ENCODE measurements at regions not wholly inside any gene's neighbourhood (a gene's known extent, or its start where the extent isn't known, plus 50 kb on each side); places are given as distances from the start of the nearest gene placed in this dataset.

- no peak for DNase-seq
Observed at GRCh38 chr1:226798427-226799411, 59.6 kb upstream of the ITPKB start.

GRCh38 chr1:226797151-226797550, 58.1 kb upstream of the ITPKB start:
- H3K36me3 ChIP-seq, result no peaks in the 10 kb centered on the region
- no peak for DNase-seq
- H3K9me3 ChIP-seq (replicated peaks), result no peaks in the 10 kb centered on the region

More at GRCh38 chr1:226798427-226799411, 59.6 kb upstream of the ITPKB start:
- TF ChIP-seq CTCF (IDR thresholded peaks at IDR 0.05; ENCODE audit: borderline replicate concordance), result no peak
- peaks cover 14% of the 10 kb centered on the region for H3K4me1 ChIP-seq
- H3K9me3 ChIP-seq (replicated peaks), result no peaks in the 10 kb centered on the region
- H3K4me3 ChIP-seq, result no peak overlapping the region
- H3K27ac ChIP-seq (replicated peaks), result peak overlapping the region; percentile 50
- intact Hi-C loops (cut with micrococcal nuclease), result no loop called here
- no peaks in the 10 kb centered on the region for H3K36me3 ChIP-seq
- H3K27me3 ChIP-seq (ENCODE audit: low read depth), result no peaks in the 10 kb centered on the region

DNA sequence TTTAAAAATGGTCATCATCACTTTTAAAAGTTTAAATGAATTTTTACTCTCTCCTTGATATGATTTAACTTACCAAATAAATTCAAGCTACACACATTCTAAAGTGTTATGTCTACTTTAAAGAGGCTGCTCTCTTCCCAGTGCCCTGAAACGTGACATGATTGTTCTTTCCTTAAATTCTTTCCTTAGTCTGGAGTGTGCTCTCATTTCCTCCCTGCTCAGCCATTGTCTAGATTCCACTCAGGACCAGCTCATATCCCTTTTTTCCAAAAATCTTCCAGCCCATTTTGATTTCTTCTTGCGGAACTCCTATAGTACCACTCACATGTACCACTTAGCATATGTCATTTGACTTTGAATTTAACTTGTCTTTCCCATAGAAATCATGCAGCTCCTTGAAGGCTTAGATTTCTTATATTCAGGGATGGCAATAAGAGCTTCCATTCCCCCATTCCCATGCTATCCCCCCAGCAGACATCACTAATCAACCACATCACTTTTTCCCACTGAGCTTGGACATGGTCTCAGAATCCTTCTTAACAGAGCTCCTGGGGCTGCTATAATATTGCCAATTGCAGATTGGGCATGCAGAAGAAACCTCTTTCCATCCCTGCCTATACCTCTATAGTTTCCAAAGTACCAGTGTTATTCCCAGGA, 54.7 kb upstream of the ITPKB start:
- Histone ChIP-seq H3K4me3 (no peak overlapping the region), H3K27ac (replicated peaks) (no peak overlapping the region), H3K36me3 (no peaks in the 10 kb centered on the region), H3K4me1 (peaks cover under 1% of the 10 kb centered on the region), H3K9me3 (replicated peaks) (no peaks in the 10 kb centered on the region), H3K27me3 (ENCODE audit: low read depth) (no peaks in the 10 kb centered on the region)
- no peak for TF ChIP-seq CTCF (IDR thresholded peaks at IDR 0.05; ENCODE audit: borderline replicate concordance)
- DNase-seq, result no peak
- intact Hi-C loops (cut with micrococcal nuclease), result no loop called here

More at GRCh38 chr1:226797151-226797550, 58.1 kb upstream of the ITPKB start:
- Histone ChIP-seq H3K27me3 (ENCODE audit: low read depth) (no peaks in the 10 kb centered on the region), H3K27ac (replicated peaks) (no peak overlapping the region), H3K4me1 (peaks cover 14% of the 10 kb centered on the region), H3K4me3 (no peak overlapping the region)
- intact Hi-C loops (cut with micrococcal nuclease), result no loop called here
- no peak for TF ChIP-seq CTCF (IDR thresholded peaks at IDR 0.05; ENCODE audit: borderline replicate concordance)

DNA sequence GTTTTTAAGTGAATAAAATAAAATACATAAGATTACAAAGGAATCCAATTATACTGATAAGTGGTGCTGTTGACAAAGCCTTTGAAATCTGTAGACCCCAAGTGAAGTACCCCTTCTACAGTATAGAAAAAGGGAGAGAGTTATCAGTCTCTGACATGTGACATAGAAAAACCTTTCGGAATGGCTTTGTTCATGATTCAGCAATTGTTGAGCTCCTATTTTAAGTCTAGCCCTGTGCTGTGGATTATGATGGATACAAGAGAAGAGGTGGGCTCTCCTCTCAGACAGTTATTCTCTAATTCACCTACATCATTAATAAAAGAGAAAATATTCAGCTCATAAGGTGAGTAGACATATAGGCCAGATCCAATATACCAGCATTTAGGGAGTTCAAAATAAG, 53.3 kb upstream of the ITPKB start:
- no peaks in the 10 kb centered on the region for H3K36me3 ChIP-seq
- no peaks in the 10 kb centered on the region for H3K27me3 ChIP-seq (ENCODE audit: low read depth)
- no peak for DNase-seq
- H3K4me3 ChIP-seq, result no peak overlapping the region
- intact Hi-C loops (cut with micrococcal nuclease), result no loop called here
- H3K4me1 ChIP-seq, result no peaks in the 10 kb centered on the region
- no peaks in the 10 kb centered on the region for H3K9me3 ChIP-seq (replicated peaks)
- no peak overlapping the region for H3K27ac ChIP-seq (replicated peaks)
- no peak for TF ChIP-seq CTCF (IDR thresholded peaks at IDR 0.05; ENCODE audit: borderline replicate concordance)

DNA sequence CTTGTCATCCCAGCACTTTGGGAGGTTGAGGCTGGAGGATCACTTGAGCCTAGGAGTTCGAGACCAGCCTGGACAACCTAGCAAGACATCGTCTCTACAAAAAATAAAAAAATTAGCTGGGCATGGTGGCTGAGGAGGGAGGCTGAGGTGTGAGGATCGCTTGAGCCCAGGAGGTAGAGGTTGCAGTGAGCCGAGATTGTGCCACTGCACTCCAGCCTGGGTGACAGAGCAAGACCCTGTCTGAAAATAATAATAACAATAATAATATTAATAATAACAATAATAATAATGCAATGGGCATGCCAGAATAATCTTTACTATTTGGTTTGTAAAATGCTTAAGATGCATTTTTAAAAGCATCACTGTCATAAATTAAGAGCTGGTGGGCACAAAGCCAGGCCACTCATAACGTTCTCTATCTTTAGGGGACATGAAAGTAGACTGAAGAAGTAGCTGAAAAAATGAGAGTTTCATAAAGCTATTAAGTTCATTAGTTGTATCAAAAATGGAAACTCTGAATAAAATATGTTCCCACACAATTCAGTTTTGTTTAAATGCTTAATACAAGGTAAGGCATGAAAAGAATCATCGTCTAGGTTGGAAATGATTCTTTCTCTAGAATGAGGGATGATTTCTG, 51.6 kb upstream of the ITPKB start:
- DNase-seq, result no peak
- intact Hi-C loops (cut with micrococcal nuclease), result no loop called here
- no peak overlapping the region for H3K27ac ChIP-seq (replicated peaks)

More for the DNA sequence above, 51.6 kb upstream of the ITPKB start:
- no peaks in the 10 kb centered on the region for H3K36me3 ChIP-seq
- no peaks in the 10 kb centered on the region for H3K9me3 ChIP-seq (replicated peaks)
- no peak for TF ChIP-seq CTCF (IDR thresholded peaks at IDR 0.05; ENCODE audit: borderline replicate concordance)
- no peak overlapping the region for H3K4me3 ChIP-seq
- no peaks in the 10 kb centered on the region for H3K27me3 ChIP-seq (ENCODE audit: low read depth)
- H3K4me1 ChIP-seq, result peaks cover 9% of the 10 kb centered on the region
